GM18502 (cell line): ENCODE measurements at regions not wholly inside any gene's neighbourhood (a gene's known extent, or its start where the extent isn't known, plus 50 kb on each side); places are given as distances from the start of the nearest gene placed in this dataset.
"Not testable (repeated sequence)": the region's sequence is repeated elsewhere in the genome, so short reads cannot be mapped to it uniquely, and the experiment has no call there.

Experiments used
- ATAC-seq: cut with Tn5 transposase; IDR thresholded peaks from one replicate; pipeline ENCODE4 v1.9.1; 2021; ENCODE audit warnings: mild to moderate bottlenecking; ENCODE audit not compliant: unreplicated experiment, poor library complexity

- ATAC-seq, result peak; percentile 75
These were observed 111.3 kb upstream of the LNX1 start for GRCh38 chr4:53702334-53703266.

- ATAC-seq, result not testable (repeated sequence)
These were observed 110.0 kb upstream of the LNX1 start for GRCh38 chr4:53701260-53701659.

- ATAC-seq, result not testable (repeated sequence)
These were observed 108.0 kb upstream of the LNX1 start for GRCh38 chr4:53699310-53699709.

GRCh38 chr4:53697016-53697685 lies 105.9 kb upstream of the LNX1 start:
- no peak for ATAC-seq

- ATAC-seq, result peak; percentile 93
These were observed 104.5 kb upstream of the LNX1 start for GRCh38 chr4:53695540-53696463.

GRCh38 chr4:53694666-53695065 lies 103.4 kb upstream of the LNX1 start:
- ATAC-seq, result no peak

- no peak for ATAC-seq
These were observed 102.6 kb upstream of the LNX1 start for GRCh38 chr4:53693909-53694308.

- ATAC-seq, result no peak
These were observed 102.1 kb upstream of the LNX1 start for GRCh38 chr4:53693408-53693807.

GRCh38 chr4:53688186-53688790 lies 97.0 kb upstream of the LNX1 start:
- peak; percentile 91 for ATAC-seq

GRCh38 chr4:53686521-53686920 lies 95.2 kb upstream of the LNX1 start:
- ATAC-seq, result no peak

- ATAC-seq, result no peak
These were observed 93.1 kb upstream of the LNX1 start for GRCh38 chr4:53684136-53685130.

- no peak for ATAC-seq
These were observed 91.6 kb upstream of the LNX1 start for GRCh38 chr4:53682908-53683307.

GRCh38 chr4:53682196-53682595 lies 90.9 kb upstream of the LNX1 start:
- no peak for ATAC-seq

- no peak for ATAC-seq
These were observed 89.3 kb upstream of the LNX1 start for GRCh38 chr4:53680598-53680997.

GRCh38 chr4:53680168-53680567 lies 88.9 kb upstream of the LNX1 start:
- no peak for ATAC-seq

- ATAC-seq, result no peak
These were observed 85.2 kb upstream of the LNX1 start for GRCh38 chr4:53676402-53676871.

GRCh38 chr4:53674903-53675302 lies 83.6 kb upstream of the LNX1 start:
- ATAC-seq, result no peak

GRCh38 chr4:53672873-53673272 lies 81.6 kb upstream of the LNX1 start:
- ATAC-seq, result no peak

GRCh38 chr4:53671757-53672156 lies 80.5 kb upstream of the LNX1 start:
- no peak for ATAC-seq
